NCI-H1105 treated with DMSO at 0.1 percent for 48 hours (cell line): ENCODE measurements at regions not wholly inside any gene's neighbourhood (a gene's known extent, or its start where the extent isn't known, plus 50 kb on each side); places are given as distances from the start of the nearest gene placed in this dataset.

Source experiments
- DNase-seq: peaks from one replicate; lab custom pipeline; 2025; lab: John Stamatoyannopoulos, UW

DNA sequence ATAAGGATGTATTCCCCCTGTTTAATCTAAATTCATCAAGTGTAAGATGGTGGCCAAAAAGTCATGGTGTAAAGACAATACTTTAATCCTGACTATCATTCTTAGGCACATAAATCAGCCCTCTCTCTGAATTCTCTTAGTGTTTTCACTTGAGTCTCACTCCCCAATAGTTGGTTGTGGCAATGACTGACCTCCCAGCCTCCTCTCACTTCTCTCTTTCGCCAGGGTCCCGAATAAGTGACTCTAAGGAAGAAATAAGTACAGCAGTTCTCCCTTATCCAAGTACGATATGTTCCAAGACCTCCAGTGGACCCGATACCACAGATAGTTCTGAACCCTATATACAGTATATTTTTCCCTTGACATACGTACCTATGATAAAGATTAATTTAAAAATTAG is 335.3 kb downstream of the MAF start:
- no peak for DNase-seq

DNA sequence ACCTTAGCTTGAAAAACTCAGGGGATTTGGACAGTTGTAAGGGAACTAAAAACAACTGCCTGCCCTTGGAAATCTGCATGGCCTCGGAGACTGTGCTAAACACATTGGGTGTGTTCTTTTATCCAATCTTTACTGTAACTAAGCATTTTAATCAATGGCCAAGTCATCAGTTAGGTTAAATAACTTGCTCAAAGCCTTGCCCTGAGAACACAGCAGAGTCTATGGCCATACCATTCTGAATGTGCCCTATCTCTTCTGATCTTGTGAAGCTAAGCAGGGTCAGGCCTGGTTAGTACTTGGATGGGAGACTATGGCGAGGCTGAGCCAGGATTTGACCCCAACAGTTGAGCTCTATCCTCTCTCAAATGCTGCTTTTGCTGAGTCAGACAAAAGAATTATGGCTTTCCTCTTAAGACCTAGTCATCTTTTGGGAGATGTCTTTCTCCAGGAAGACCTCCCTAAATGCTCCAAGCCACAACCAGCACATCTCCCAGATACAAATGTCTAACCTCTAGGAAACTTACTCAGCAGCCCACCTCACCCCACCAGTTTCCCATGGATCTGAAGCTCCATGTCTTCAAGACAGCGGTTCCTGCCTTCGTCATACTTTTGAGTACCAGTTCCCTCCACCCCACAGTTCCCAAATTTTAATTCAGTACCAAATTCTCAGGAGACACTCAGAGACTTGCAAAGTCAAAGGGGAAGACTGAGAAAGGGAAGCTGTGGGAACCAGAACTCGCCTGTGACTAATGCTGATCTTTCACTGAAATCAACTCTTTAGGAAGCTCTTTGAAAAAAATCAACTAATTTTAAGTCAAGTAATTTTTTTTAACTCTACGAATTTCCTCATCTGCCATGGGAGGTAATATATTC is 336.1 kb downstream of the MAF start:
- DNase-seq = no peak

DNA sequence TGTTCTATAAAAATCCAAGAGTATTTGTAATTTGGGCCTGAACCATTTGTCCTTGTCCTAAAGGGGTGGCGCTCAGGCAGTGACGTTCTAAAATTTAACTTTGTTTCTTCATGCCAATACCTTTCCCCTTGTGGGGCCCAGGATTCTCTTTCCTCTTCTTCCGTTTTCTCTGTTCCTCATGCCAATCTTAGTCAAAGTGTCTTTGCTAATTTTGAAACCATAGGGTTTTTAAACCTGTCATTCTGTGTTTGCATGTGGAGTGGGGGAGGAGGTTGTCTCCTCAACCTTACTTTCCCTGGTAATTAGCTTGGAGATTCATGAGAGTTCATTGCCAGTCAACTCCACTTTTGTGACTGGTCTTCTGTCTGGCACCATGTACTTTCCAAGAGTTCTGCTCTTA is 337.1 kb downstream of the MAF start:
- no peak for DNase-seq
